ENCODE measurements at regions not wholly inside any gene's neighbourhood (a gene's known extent, or its start where the extent isn't known, plus 50 kb on each side); places are given as distances from the start of the nearest gene placed in this dataset.

GRCh38 chr15:62835351-62835750, 207.2 kb upstream of the TPM1 start:
- DNase-seq: no peak
- Histone ChIP-seq H3K27ac (no peak overlapping the region), H3K4me3 (no peak overlapping the region)

GRCh38 chr15:62835762-62836161, 206.8 kb upstream of the TPM1 start:
- H3K36me3 ChIP-seq: peaks cover 25 to 77% (median 73%) of the 10 kb centered on the region in 4 donors
- no peaks in the 10 kb centered on the region for H3K27me3 ChIP-seq
- DNase-seq: no peak
- H3K27ac ChIP-seq: no peak overlapping the region
- 97 to 98% (median 97%) methylated on average over 12 to 16 of the region's 16 CpGs for WGBS, 5 donors
- H3K9me3 ChIP-seq: no peaks in the 10 kb centered on the region
- H3K4me3 ChIP-seq: no peak overlapping the region
- peaks cover 0 to 4% (median 0%) of the 10 kb centered on the region in 4 donors for H3K4me1 ChIP-seq
- intact Hi-C loops (cut with DNase I; ENCODE audit: low total_unique reads): no loop called here
- TF ChIP-seq POLR2A (IDR thresholded peaks at IDR 0.05) (no peak), EP300 (IDR thresholded peaks at IDR 0.05) (no peak), CTCF (IDR thresholded peaks at IDR 0.05) (no peak), POLR2AphosphoS5 (IDR thresholded peaks at IDR 0.05) (no peak)

More at GRCh38 chr15:62835351-62835750, 207.2 kb upstream of the TPM1 start:
- H3K27me3 ChIP-seq: no peaks in the 10 kb centered on the region
- 78 to 94% (median 84%) methylated on average over 6 to 8 of the region's 8 CpGs for WGBS, 5 donors
- peaks cover 0 to 4% (median 0%) of the 10 kb centered on the region in 4 donors for H3K4me1 ChIP-seq
- intact Hi-C loops (cut with DNase I; ENCODE audit: low total_unique reads): no loop called here
- H3K36me3 ChIP-seq: peaks cover 23 to 73% (median 69%) of the 10 kb centered on the region in 4 donors
- TF ChIP-seq POLR2A (IDR thresholded peaks at IDR 0.05) (no peak), POLR2AphosphoS5 (IDR thresholded peaks at IDR 0.05) (no peak), EP300 (IDR thresholded peaks at IDR 0.05) (no peak), CTCF (IDR thresholded peaks at IDR 0.05) (no peak)
- H3K9me3 ChIP-seq: no peaks in the 10 kb centered on the region

- H3K4me1 ChIP-seq: peaks cover 0 to 14% (median 7%) of the 10 kb centered on the region in 4 donors
- intact Hi-C loops (cut with DNase I; ENCODE audit: low total_unique reads): loop anchor here (10.0 kb wide), 1 partner anchor 264 kb away; no protein-coding TSS in a partner anchor
- TF ChIP-seq EP300 (IDR thresholded peaks at IDR 0.05) (no peak), CTCF (IDR thresholded peaks at IDR 0.05) (no peak), POLR2A (IDR thresholded peaks at IDR 0.05) (no peak), POLR2AphosphoS5 (IDR thresholded peaks at IDR 0.05) (no peak)
- H3K9me3 ChIP-seq: no peaks in the 10 kb centered on the region
- peaks cover 24 to 83% (median 67%) of the 10 kb centered on the region in 4 donors for H3K36me3 ChIP-seq
- 90 to 94% (median 93%) methylated on average over 21 to 22 of the region's 22 CpGs for WGBS, 5 donors
- DNase-seq: no peak
- H3K4me3 ChIP-seq: no peak overlapping the region
- H3K27me3 ChIP-seq: no peaks in the 10 kb centered on the region
- peak overlapping the region in 1 of 5 donors; percentile 71 for H3K27ac ChIP-seq
Observed at GRCh38 chr15:62840526-62841268, 201.8 kb upstream of the TPM1 start.

- DNase-seq: no peak
- H3K4me1 ChIP-seq: peaks cover 0 to 16% (median 9%) of the 10 kb centered on the region in 4 donors
- WGBS, 5 donors: 85 to 90% (median 89%) methylated on average over 10 of the region's 10 CpGs
- H3K9me3 ChIP-seq: no peaks in the 10 kb centered on the region
- no peaks in the 10 kb centered on the region for H3K27me3 ChIP-seq
- intact Hi-C loops (cut with DNase I; ENCODE audit: low total_unique reads): loop anchor here (10.0 kb wide), 1 partner anchor 264 kb away; no protein-coding TSS in a partner anchor
- H3K4me3 ChIP-seq: no peak overlapping the region
- H3K36me3 ChIP-seq: peaks cover 20 to 80% (median 62%) of the 10 kb centered on the region in 4 donors
- no peak for TF ChIP-seq POLR2AphosphoS5 (IDR thresholded peaks at IDR 0.05)
- TF ChIP-seq POLR2A (IDR thresholded peaks at IDR 0.05): no peak
- no peak for TF ChIP-seq CTCF (IDR thresholded peaks at IDR 0.05)
- no peak for TF ChIP-seq EP300 (IDR thresholded peaks at IDR 0.05)
- H3K27ac ChIP-seq: peak overlapping the region in 1 of 5 donors; percentile 71
Observed at GRCh38 chr15:62841269-62841628, 201.3 kb upstream of the TPM1 start.
